OCI-LY3 (cell line): ENCODE measurements at regions not wholly inside any gene's neighbourhood (a gene's known extent, or its start where the extent isn't known, plus 50 kb on each side); places are given as distances from the start of the nearest gene placed in this dataset.

Source experiments
- CTCF ChIP-seq: fragments of 200-600, 300-600 bp; sonication (generic); IDR thresholded peaks from 2 replicates; pipeline ENCODE4 v1.5.1; 2014; ENCODE audit warnings: antibody characterized with exemption, low read length, low read depth
- EZH2phosphoT487 ChIP-seq: fragments of 200-600 bp; shearing (Covaris generic); IDR thresholded peaks from 2 replicates; pipeline ENCODE4 v1.6.1; 2018; ENCODE audit warnings: antibody characterized with exemption, mixed run types, low read depth

DNA sequence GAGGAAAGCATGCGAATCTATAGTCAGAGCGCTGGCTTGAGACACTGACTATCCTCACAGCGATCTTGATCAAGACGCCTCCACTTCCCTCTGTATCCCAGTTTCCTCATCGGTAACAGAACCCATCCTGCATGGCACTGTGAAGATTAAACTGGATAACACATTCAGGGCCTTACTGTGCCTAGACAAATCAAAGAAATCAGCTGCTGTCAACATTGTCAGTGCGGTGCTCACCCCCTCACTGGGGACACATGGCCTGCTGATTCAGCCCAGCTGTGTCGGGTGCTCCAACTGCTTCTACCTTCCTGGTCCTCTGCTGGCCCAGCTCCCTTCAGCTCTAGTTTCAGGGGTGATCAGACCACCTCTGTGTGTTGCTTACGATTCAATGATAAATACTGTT, 268.6 kb upstream of the AGAP1 start:
- TF ChIP-seq CTCF (no peak), EZH2phosphoT487 (no peak)
